HG03378 (cell line): ENCODE measurements at regions not wholly inside any gene's neighbourhood (a gene's known extent, or its start where the extent isn't known, plus 50 kb on each side); places are given as distances from the start of the nearest gene placed in this dataset.

Source experiments
- ATAC-seq: cut with Tn5 transposase; IDR thresholded peaks from one replicate; pipeline ENCODE4 v1.9.1; 2021; ENCODE audit warnings: mild to moderate bottlenecking, moderate library complexity; ENCODE audit not compliant: unreplicated experiment

DNA sequence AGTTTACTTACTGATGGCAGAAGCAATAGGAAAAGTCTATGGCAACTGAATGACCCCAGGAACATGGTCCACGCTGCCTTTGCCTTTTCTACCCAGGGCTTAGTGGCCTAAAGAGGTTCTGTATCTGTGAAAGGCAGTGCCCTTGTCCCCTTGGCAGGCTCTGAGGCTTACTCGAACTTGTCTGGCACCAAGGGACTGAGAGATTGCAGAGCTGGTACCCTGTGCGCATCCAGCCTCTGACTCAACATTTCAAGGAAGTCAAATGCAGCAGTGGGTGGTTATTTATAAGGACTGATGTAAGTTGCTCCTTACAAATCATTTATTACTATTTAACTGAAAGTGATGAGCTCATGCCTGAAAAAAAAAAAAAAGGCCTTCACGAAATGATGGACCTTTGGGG lies 299.9 kb upstream of the MYOCD start:
- no peak for ATAC-seq

DNA sequence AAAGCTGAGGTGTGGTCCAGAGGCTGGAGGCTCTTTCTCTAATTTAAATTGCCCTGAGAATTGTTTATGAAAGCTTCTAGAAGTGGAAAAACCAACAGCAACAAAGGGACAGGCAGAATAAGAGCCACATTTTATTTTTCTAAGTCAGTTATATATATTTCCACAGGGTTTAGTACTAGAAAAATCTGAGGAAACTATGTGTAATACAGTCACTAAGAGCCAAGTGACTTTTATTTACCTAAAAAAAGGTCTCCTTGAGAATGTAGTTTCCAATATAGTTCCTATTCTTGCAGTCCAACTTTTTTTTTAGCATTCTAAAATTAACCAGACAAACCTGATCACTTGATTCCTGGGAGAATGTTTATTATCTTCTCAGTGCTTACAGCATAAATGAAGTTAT lies 296.6 kb upstream of the MYOCD start:
- ATAC-seq, result no peak

DNA sequence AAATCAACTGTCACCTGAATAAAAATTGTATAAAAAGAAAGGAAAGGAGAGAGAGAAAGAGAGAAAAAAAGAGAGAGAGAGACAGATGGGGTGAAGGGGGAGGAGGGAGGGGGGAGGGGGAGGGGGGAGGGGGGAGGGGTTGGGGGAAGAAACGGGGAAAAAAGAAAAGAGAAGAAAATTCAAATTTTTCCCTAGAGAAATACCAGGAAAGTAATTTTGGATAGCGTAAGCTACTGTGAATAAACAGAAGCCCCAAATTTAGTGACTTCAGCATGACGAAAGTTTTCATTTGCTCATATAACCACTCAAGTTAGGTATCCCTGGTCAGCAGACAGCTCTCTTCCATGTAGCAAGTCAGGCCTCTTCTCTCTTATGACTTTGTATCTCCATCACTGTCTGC lies 289.4 kb upstream of the MYOCD start:
- no peak for ATAC-seq

DNA sequence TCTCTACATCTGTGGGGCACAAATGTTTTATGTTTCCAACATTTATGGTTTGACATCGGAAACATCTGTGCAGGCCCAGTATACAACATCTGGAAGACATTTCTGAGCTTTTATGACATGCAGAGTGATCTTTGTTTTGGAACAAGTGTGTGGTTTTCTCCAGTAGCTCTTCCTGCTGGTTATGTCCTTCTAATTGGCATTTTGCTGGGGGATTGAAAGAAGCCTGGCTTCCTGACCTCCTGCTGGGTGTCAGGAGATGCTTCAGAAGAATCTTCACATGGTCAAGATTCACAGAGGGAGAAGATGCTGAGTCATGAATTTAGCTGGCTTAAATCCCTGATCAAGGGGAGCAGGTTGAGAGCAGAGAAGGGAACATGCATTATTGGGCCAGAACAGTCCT lies 279.5 kb upstream of the MYOCD start:
- ATAC-seq, result no peak

DNA sequence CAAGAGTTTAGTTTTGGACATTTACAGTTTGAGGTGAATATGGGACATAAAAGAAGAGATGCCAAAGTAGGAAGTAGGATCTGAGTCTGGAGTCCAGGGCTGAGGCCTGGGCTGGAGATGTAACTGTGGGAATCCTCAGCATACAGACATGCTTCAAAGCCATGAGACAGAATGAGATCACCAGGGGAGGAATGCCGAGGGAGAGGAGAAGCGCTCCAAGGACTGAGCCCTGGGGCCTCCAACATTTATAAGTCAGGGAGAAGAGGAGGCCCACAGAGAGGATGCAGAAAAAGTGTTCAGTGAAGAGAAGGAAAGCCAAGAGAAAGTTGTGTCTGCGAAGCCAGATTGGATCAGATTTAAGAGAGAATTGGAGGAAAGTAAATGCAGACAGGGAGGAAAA lies 277.5 kb upstream of the MYOCD start:
- no peak for ATAC-seq

DNA sequence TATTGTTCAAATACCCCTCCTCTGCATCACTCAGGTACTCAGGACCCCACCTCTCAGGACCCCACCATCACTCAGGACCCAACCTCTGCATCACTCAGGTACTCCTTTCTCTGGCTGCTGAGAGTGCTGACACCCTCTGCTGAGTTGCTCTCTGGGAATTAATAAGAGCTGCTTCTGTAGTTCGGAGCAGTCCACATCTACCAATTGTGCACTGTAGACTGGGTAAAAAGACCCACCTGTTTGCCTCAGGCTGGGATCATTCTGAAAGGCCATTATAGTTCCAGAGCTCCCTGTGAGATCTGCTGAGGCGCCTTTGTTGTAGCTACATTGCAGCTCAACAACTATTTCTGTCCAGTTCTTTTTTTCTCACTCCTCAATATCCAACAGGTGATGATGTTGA lies 276.3 kb upstream of the MYOCD start:
- no peak for ATAC-seq

DNA sequence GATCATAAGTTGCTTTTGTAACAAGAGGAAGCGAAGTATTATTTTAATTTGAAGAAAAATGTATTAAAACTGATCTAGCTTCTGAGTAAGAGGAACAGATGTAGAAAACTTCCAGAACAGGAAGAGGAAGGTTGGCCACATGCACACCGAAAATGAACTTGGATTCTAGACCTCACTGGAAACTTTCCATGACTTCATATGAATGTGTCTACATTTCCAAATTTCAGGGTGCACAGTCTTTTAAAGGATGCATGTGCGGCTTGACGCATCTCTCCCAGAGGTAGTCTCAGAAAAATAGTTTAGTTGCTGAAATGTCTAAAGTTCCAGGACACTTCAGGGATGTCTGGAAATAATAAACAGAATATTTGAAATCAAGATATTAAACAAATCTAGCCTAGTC lies 275.1 kb upstream of the MYOCD start:
- no peak for ATAC-seq

DNA sequence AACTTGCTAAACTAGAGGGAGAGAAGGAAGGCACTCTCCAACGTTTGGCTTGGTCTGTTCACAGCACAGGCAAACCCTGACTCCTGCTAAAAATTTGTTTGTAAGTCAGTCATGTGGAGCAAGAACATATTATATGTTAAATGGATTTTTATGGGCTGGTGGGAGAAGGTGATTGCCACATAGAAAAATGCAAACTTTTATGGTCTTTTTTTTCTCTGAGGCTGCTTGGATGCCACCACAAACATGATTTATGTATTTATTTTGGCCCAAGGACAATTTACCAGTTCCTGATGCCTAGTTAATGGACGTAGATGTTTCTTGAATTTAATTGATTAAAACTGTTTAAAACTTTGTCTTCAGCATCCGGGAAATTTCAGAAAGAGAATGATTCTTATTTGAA lies 274.2 kb upstream of the MYOCD start:
- no peak for ATAC-seq

DNA sequence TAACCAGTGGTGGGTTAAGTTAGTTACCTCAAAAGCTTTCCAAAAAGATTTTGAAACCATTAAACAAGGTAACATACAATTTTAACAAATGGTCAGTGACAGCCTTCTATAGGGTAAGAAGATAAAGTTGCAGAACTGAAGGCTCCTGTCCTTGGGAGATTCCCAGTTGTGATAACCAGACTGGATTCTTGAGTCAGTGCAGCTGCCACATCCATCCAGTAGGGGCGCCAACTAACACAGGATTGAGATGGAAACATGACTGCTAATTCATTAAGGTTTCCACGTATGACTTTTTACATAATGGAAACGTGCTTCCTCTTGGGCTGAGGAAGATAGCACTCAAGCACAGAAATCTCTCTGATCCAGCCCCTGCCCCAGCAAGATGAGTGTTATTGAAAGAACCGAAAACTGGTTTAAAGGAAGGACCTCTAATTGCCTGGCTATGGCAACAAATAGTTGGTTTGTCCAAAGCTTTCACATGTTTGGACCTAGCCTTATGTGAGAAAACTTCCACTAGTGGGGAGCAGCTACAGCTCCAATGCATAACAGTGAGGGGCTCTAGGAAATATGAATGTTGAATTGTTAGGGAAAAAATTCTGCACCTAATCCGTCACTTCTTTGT lies 269.8 kb upstream of the MYOCD start:
- ATAC-seq, result no peak

DNA sequence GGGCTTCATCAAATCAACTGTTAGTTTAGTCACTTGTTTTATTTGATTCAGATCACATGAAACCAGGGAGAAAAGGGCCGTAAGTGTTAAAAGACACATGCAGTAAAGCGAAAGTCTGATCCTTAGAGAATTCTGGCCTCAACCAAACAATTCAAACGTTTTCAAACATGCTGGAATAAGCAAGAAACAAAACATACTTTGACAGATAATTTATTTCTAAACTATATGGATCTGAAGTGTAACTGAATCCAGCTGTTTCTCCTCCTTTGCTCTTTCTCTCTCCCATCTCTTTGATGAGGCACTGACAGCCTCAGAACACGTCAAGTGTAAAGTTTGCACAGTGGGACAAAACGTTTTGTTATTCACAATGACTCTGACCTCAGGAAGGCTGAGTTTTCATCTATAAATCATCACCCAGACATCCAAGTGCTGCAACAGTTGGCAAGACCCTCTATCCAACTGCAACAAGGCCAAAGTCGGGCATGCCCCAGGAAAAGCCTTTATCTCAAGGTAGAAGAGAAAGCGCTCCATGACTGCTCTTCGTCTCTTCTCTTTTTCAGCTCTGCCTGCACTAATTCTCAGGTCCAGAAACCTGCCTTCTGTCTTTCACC lies 267.1 kb upstream of the MYOCD start:
- no peak for ATAC-seq

DNA sequence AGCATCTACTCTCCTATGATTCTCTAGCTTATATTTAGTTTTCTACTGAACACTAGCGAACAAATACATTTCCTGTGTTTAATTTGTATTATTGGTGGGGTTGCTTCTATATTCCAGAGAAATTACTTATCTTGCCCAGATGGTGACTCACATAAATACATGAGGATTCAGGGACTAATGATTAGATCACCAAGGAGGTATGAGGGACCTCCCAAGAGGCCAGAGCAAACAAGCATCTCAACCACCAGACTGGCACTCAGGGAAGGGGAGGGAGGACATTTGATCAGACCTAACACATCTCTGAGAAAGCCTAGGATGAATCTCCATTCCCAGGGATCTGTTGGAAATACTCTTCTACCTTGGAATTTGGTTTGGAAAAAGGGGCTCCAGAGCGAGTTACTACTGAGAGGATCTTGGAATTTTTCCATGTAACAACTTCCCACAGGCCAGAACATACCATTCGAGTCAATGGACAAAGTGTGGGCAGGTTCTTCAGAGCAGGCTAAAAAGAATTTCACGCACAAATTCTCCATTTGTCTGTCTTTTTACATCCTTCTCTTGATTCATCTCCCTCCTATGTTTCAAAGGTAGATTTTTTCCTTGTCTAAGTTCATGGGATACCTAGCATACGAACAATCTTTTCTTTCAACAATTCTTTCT lies 262.6 kb upstream of the MYOCD start:
- no peak for ATAC-seq

DNA sequence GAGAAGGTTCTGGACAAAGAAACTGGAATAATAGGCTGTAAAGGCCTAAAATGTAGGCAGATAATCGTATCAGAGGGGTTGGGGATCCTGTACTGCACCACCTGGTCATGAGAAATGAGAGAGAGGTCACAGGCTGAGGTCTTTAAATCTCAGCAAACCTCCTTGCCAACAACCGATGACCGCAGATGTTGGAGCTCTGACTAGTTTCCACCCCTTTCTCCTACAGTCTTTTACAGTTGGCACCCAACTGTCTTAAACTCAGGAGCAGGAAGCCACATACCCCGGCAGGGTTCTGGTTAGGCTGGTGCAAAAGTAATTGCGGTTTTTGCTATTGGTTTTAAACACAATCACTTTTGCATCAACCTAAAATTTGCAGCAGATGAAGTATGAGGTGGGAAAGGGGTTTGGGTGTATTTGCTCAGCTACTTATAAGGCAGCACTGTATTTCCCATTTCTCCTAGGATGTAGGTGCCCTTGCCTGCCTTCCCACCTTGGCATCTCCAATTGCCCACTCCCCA lies 261.8 kb upstream of the MYOCD start:
- no peak for ATAC-seq

DNA sequence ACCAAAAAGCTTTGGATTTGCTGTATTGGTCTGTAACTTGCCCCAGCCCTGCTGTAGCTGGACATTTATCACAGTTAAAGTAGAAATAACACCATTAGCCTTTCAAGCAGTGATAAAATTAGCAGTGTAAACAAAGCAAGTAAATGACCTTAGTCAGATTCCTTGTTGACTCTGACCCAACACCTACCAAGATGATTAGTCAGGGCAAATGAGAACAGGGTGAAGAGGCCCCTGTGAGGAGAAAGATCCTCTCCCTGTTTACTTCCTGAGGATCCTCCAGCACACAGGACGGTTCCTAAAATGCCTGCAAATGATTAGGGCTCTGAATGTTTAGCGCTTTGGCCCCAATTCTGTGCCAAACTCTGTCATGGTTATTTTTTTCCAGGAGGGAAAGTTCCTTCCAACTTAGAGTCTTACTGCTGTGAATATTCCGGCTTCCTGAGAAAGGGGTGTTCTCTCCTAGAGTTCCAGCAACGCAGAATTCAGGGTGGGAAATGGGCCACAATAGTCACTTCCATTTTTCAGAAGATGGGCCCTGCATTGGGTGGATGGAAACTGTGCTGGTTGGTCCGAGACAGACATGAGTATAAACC lies 259.0 kb upstream of the MYOCD start:
- ATAC-seq, result no peak

DNA sequence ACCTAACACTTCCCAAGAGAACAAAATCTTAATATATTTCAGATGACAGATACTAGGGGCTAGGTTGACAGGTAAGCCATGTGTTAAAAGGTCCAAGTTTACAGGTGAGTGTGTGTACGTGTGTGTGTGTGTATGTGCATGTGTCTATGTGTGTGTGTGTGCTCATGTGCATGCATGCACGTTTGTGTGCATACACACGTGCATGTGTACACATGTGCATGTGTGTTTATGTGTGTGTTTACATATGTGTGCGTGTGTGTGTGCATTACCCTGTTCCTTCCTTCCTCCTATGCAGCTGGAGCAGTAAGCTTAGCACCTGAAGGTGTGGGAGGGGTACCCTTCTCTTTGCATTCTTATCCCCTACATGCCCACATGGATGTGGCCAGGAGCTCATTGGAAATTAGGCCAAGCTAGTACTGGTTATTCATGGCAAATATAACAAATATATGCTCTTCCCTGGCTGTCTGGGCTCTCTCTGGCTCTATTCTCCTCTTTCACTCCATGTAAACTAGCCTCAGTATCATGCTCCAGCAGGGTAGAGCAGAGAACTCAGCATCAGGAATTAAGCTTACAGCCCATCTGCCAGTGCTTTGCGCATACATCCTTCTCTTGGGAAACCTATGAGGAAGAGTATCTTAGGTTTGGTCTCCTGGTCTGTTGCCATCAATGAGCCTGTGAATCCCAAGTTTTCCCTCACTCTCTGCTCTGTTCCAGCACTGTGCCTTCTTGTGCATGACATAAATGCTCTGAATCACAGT lies 258.0 kb upstream of the MYOCD start:
- ATAC-seq, result no peak

DNA sequence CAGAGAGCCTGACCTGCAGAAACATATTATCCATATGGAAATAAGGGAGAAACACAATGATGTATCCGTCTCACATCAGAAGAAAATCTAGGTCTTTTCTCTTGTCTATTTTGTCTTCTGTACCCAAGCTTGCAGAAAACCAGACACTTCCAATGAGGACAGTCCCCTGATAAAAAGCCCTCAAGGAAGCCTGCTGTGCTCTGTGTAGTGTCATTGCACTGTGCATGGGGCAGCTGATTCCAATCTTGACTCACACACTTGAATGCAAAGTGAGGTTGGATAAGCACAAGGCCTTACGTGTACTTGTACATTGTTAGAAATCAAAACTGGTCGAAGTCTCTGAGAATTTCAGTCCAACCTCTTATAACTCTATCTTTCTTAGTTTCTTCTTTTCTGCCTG lies 256.6 kb upstream of the MYOCD start:
- no peak for ATAC-seq

DNA sequence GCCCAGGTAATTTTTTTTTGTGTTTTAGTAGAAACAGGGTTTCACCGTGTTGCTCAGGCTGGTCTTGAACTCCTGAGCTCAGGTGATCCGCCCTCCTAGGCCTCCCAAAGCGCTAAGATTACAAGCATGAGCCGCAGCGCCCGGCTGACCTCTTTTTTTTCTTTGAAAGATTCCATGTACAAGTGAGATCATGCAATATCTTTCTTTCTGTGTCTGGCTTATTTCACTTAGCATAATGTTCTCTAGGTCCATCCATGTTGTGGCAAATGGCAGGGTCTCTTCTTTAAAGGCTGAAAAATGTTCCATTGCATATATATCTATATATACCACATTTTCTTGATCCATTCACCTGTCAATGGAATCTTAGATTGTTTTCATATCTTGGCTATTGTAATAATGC lies 255.0 kb upstream of the MYOCD start:
- no peak for ATAC-seq

DNA sequence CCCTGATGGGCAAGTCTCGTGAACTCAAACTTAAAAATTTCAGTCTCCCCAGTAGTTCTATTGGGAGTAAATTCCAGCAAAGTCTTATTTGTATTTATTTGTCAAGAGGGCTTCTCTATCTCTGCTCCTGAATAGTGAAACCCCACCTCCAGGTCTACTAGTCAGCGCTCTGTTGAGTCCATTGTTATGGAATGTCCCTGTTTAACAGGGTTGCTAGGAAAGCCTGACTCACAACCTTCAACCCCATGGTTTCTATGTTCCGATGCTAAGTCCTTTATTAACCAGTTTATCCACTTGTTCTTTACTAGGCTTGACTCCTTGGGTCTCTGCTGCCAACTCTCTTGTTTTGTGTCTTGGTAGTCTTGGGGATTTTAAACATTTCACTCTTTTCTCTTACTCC lies 250.7 kb upstream of the MYOCD start:
- ATAC-seq, result no peak

DNA sequence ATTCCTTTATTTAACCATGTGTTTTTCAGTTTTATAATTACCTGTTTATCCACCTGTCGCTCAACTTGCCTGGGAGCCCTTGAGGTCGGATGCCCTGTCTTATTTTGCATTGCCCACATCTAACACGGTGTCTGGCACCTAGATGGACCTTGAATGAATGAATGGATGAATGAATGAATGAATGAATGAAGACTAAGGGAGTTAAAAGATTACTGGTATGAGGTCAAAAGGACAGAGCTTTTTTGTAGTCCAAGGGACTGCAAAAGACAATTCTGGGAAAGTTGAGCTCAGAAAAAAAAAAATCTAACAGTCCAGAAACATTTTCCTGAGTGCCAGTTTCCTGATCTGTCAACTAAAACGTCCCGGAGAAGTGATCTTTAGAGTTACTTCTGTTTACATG lies 244.6 kb upstream of the MYOCD start:
- ATAC-seq, result no peak

DNA sequence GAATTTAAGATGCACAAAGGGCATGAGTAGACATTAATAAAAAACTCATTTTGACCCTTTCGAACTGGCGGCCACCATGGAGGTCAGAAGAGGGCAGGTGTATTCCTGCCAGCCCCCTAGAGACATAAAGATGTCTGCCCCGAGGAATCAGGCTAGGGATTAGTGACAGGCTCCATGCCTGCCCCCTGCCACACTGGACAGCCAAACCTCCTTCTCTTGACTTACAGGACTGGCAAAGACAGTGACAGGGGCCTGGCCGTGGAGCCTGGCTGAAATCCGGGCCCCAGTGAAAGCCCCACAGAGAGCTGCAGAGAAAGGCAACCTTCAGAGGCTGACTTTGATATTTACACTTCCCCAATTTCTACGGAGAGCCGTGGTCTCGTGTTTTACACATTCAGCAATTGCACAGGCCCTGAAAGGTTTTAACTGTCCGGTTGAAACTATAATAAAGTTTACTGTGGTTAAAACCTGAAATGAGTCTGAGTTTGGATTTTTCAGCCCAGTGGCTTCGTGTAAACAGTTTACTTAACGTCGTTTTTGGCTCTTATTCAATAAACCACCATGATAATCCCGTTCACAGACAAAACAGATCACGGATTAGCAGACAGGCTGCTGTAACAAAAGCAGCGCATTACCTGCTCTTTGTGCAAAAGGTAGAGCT lies 243.9 kb upstream of the MYOCD start:
- peak; percentile 63 for ATAC-seq

DNA sequence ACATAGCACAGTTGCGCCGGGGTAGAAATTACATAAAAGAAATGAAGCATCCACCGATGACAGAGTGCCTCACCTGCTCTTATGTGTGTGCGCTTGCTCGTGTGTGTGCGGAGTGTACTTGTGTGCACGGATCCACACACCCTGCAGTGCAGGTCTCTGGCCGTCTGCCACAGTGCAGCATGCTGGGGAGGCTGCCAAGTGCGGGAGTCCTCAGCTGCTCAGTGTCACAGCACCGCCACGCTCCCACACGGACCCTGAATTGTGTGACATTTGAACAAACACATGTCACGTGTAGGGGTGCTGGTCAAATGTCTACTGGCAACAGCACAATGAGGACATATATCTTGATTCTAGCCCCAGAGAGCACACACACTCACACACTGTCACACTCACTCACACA lies 243.0 kb upstream of the MYOCD start:
- ATAC-seq, result no peak

DNA sequence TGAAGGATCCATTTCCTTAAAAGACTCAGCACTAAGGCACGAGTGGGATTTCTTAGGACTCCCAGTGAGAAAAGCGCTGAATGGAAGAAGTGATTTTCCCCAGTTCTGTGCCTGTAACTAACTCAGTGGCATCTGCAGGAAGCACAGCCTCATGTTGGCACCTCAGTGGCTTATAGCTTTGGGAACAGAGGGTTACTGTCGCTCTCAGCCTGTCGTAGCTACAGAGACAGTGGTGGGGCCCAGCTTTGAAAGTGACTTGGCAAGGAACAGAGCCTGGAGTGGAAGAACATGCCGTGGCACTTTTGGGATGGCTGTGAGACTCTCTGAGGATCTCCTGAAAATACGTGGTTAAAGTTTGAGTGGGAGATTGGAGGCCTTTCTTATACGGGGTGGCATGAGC lies 242.4 kb upstream of the MYOCD start:
- no peak for ATAC-seq
